HG02943 (cell line): ENCODE measurements at regions not wholly inside any gene's neighbourhood (a gene's known extent, or its start where the extent isn't known, plus 50 kb on each side); places are given as distances from the start of the nearest gene placed in this dataset.

Experiments used
- ATAC-seq: cut with Tn5 transposase; IDR thresholded peaks from one replicate; pipeline ENCODE4 v1.9.1; 2021; ENCODE audit warnings: mild to moderate bottlenecking, low read depth, moderate library complexity; ENCODE audit not compliant: unreplicated experiment

- no peak for ATAC-seq
Measured at GRCh38 chr9:108724122-108724521, 131.7 kb downstream of the ACTL7B start.

DNA sequence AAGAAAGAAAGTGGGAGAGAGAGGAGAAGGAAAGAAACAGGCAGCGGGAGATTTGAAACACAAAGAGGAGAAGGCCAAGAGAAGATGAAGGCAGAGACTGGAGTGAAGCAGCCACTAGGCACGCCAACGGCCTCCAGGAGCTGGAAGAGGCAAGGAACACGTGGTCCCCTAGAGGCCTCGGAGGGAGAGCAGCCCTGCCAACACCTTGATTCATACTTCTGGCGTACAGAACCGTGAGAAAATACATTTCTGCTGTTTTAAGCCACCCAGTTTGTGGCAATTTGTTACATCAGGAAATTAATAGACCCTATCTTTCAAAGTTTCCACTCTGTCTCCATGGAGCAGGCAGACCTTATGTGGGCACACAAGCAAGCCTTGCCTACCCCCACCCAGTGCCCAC is 133.4 kb downstream of the ACTL7B start:
- no peak for ATAC-seq

DNA sequence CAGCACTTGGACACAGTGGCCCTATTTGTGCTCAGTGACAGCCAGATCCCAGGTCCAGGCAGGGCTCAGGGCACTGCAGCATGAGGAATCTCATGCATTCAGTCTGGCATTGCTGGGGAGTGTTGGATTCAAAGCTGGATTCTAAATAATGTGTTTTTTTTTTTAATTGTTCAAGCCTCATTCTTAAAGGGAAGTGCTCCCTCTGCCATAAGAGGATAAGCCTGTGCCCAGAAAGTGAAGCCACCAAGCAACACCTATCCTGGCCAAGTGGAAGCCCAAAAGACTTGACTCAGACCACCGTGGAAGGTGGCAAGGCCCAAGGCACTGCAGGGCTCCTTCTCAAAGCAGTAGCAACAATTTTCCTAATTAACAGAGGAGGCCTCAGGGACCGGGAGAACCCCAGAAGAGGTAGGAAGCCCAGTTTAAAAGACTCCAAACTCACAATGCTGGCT is 135.6 kb downstream of the ACTL7B start:
- ATAC-seq: no peak

DNA sequence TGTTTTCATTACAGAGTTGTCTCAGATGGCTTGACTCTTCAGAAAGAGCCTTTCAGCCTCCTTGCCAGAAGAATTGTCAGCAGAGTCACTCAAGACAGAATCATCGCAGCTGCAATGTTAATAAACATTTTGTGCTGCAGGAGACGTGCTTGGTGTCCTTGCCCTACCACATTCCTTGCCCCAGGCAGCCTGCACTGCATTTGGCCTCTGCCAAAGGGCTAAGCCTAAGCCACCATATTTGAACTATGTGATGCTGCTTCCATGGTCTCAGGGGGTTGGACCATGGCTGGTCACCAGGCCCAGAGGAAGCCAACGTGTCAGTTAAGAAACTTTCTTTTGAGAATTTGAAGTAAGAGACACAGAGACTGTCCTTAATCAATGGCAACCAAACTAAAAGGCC is 145.4 kb downstream of the ACTL7B start:
- no peak for ATAC-seq

GRCh38 chr9:108709997-108710396 is 145.8 kb downstream of the ACTL7B start:
- ATAC-seq: no peak

DNA sequence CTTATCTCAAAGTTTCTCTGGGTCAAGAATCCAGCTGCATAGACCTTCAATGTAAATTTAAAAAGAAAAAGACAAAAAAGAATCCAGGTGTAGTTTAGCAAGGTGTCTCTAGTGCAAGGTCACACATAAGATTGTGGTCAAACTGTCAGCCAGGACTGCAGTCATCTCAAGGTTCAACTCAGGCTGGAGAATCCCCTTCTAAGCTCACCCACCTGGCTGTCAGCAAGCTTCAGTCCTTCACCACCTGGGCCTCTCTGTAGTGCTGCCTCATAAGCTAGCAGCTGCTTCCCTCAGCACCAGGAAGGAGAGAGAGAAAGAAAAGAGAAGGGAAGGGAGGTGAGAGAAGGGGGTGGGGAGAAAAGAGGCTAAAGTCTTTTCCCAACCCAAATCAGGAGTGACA is 146.7 kb downstream of the ACTL7B start:
- no peak for ATAC-seq

GRCh38 chr9:108708448-108708847 is 147.3 kb downstream of the ACTL7B start:
- ATAC-seq: no peak

DNA sequence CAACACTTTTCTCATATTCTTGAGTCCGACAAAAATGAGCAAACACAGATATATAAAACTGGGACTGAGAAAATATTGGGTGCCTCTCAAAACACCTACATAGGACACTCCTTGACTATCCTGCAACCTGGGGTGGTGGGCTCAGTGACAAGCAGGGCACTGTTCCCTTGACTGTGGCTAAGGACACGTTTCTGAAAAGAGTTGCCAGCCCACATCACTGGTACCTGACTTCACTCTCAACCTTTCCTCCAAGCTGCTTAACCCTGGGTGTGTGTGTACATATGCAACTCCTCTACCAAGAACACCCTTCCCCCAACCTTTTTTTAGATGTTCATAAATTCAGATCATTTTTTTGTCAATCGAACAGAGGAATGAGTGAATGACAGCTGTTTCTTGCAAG is 148.7 kb downstream of the ACTL7B start:
- ATAC-seq: no peak

DNA sequence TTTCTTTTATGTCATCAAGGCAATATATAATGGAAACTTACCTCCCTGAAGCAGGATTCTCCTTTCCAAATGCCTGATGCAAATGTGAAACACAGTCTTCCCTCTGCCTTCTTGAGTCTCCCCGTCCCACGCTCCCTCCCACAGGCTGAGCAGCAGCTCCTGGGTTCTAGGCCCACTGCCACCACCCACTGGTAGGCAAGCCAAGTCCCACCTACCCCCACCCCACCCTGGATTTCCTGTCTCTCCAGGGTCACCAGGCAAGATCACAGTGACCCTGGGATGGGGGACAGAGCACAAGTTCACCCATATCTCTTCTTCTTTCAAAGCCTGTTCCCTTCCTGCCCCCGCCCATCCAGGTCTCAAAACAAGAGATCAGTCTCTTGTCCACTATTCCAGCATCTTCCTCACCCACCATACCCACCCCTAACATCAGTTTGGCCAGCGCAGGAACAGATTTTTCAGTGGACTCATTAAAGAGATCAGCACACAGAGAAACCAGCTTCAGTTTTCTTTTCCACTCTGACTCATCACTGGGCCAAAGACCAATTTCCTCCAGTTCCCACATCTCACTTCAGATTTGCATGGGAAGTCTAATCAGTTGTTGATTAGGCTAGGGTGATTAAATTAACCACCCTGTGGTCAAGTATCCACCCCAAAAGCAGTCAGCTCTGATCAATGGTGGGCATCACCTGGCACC is 151.5 kb downstream of the ACTL7B start:
- no peak for ATAC-seq

- ATAC-seq: no peak
Measured at GRCh38 chr9:108703429-108703828, 152.4 kb downstream of the ACTL7B start.

GRCh38 chr9:108702681-108703080 is 153.1 kb downstream of the ACTL7B start:
- ATAC-seq: no peak

DNA sequence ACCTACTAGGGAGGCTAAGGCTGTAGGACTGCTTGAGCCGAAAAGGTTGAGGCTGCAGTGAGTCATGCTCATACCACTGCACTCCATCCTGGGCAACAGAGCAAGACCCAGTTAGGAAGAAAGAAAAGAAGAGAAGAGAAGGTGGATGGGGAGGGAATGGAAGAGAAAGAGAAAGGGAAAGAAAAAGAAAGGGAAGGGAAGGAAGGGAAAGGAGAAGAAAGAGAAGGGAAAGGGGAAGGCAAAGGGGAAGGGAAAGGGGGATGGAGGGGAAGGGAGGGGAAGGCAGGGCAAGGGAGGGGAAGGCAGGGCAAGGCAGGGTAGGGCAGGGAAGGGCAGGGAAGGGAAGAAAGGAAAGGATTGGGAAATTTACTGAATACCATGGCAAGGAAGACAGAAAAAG is 157.0 kb downstream of the ACTL7B start:
- ATAC-seq: no peak

- no peak for ATAC-seq
Measured at GRCh38 chr9:108698231-108698630, 157.6 kb downstream of the ACTL7B start.

DNA sequence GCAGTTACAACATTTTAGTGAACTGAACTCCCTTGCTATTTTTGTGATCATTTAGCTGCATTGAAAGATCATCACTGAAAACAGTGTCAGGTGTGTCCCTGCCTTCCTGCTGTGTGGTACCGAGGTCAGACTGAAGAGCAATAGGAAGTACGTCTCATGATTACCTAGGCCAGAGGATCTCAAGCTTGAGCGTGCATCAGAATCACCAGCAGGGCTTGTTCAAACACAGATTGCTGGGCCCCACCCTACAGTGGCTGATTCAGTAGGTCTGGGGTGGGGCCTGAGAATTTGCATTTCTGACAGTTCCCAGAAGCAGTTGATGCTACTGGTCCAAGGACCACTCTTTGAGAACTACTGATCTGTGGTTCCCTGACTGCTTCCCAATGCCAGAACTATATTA is 159.6 kb downstream of the ACTL7B start:
- ATAC-seq: no peak

- no peak for ATAC-seq
Measured at GRCh38 chr9:108694170-108694569, 161.6 kb downstream of the ACTL7B start.

- no peak for ATAC-seq
Measured at GRCh38 chr9:108691614-108692013, 164.2 kb downstream of the ACTL7B start.

DNA sequence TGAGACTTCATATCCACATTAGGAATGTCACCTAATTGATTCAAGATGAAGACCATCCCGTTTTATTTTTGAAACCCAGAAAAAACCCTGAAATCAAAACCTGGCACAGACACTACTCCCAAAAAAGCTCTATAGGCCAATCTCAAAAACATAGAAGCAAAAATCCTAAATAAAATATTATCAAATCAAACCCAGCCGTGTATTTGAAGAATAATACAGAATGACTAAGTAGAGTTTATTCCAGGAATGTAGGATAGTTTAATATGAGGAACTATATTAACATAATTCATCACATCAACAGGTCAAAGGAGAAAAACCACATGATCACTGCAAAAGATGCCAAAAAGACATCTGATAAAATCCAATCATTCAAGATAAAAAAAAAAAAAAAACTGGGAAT is 167.1 kb downstream of the ACTL7B start:
- ATAC-seq: no peak

GRCh38 chr9:108688051-108688450 is 167.7 kb downstream of the ACTL7B start:
- no peak for ATAC-seq

DNA sequence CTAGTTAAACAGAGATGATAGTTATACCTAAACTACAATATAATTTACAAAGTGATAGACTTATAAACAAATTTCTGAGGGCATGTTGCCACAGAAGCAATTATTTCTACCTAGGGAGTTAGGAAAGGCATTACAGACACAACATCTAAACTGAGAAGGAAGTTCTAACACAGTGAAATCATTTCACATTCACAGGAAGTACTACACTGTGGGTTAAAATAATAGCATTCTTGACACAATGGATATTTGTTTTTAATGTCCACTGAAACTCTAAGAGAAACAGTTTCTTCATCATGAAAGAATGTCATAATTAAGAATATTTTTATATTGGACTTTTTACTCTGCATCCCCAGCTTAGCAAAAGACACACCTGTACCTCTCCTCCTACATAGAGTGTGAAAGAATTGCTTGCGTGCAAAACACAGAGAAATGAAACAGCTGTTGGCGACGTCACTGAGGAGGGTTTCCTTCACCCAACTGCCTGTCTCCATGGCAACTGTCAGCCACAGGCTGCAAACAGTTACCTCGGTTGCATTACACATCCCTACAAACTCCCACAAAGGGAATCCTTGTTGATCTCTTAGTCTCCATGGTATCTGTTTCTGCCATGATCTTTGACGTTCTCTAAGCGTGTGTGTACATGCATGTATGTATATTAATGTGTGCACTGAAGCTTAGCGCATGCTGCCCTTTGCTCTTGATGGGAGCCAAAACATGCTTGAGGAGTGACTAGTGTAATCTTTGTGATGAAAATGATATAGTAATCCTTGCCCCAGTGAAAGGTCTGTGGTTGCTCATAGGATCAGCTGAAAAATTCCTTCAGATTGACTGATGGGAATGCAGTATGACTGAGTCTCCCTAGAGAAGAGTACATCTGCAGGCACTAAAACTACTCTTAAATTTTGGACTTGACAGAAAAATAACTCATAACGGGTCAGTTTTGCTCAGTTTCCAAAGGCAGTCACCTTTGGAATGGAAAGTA is 168.5 kb downstream of the ACTL7B start:
- no peak for ATAC-seq

DNA sequence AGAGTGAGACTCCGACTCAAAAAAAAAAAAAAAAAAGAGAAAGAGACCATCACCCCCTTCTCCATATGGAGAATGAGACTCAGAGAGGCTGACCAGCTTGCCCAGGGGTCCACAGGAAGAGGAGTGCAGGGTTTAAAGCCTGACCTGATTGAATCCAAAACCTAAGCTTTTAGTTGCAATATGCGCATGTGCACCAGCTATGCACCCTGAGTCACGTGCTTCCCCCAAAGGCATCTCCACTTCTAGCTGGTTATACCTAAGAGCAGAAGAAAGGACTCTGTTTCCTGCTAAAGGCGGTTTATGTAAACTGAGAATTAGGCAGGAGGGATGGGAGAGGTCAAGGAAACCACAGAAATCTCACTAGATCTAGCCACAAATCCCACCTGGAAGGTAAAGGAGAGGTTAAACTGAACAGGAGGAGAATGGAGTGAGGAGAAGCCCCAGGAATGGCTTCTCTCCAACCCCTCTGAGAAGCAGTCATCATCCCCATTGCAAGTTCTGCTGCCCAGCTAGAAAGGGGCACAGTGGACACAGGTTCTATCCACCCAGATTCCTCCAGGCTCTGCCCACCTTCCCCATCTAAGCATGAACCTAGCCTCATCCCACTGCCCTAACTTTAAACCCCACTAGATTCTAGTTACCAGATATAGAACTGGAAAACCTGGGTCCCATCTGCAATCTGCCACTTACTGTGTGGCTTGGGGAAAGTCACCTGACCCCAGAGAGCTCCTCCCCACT is 171.3 kb downstream of the ACTL7B start:
- no peak for ATAC-seq

DNA sequence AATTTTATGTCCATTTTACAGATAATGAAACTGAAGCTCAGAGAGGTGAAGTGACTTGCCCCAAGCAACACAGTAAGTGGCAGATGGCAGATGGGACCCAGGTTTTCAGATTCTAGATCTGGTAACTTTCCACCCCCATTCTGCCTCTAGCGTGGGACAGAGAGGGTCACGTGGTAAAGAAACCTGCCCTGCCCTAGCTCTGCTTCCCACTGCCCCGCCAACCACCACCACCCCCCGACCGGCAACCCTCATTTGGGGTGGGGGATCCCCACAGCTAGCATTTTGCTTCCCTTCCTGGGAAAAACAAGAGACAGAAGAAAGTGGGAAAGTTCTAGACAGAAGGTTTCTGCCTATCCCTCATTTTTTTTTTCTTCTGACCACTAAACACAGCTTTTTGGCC is 172.5 kb downstream of the ACTL7B start:
- ATAC-seq: no peak
